ENCODE measurements at regions not wholly inside any gene's neighbourhood (a gene's known extent, or its start where the extent isn't known, plus 50 kb on each side); places are given as distances from the start of the nearest gene placed in this dataset.

GRCh38 chr9:106443520-106443919 lies 419.4 kb upstream of the ZNF462 start:
- H3K4me3 Mint-ChIP-seq, result no peak overlapping the region
- H3K9me3 Mint-ChIP-seq, result peaks cover 17% of the 10 kb centered on the region
- no peak overlapping the region for H3K27ac Mint-ChIP-seq (ENCODE audit: low read depth)
- DNase-seq (ENCODE audit: low spot score in 2 of 2) (no peak), ATAC-seq (replicated peaks; ENCODE audit: extremely low read depth, poor library complexity, severe bottlenecking) (no peak)
- no peaks in the 10 kb centered on the region for H3K4me1 Mint-ChIP-seq
- no peaks in the 10 kb centered on the region for H3K36me3 Mint-ChIP-seq (ENCODE audit: insufficient read depth)
- no peaks in the 10 kb centered on the region for H3K27me3 Mint-ChIP-seq

- no peak for DNase-seq (ENCODE audit: low spot score in 2 of 2)
- H3K36me3 Mint-ChIP-seq (ENCODE audit: insufficient read depth), result no peaks in the 10 kb centered on the region
- no peak overlapping the region for H3K27ac Mint-ChIP-seq (ENCODE audit: low read depth)
- no peaks in the 10 kb centered on the region for H3K27me3 Mint-ChIP-seq
- ATAC-seq (replicated peaks; ENCODE audit: extremely low read depth, poor library complexity, severe bottlenecking), result no peak
- no peaks in the 10 kb centered on the region for H3K4me1 Mint-ChIP-seq
- peaks cover 14% of the 10 kb centered on the region for H3K9me3 Mint-ChIP-seq
- H3K4me3 Mint-ChIP-seq, result no peak overlapping the region
These were observed 417.9 kb upstream of the ZNF462 start for GRCh38 chr9:106445107-106445506.

GRCh38 chr9:106449336-106449927 lies 413.5 kb upstream of the ZNF462 start:
- peaks cover 8% of the 10 kb centered on the region for H3K9me3 Mint-ChIP-seq
- no peaks in the 10 kb centered on the region for H3K27me3 Mint-ChIP-seq
- no peaks in the 10 kb centered on the region for H3K36me3 Mint-ChIP-seq (ENCODE audit: insufficient read depth)
- no peak overlapping the region for H3K27ac Mint-ChIP-seq (ENCODE audit: low read depth)
- no peak overlapping the region for H3K4me3 Mint-ChIP-seq
- DNase-seq (ENCODE audit: low spot score in 2 of 2), result no peak
- ATAC-seq (replicated peaks; ENCODE audit: extremely low read depth, poor library complexity, severe bottlenecking), result no peak
- H3K4me1 Mint-ChIP-seq, result no peaks in the 10 kb centered on the region

- Mint-ChIP-seq H3K27ac (ENCODE audit: low read depth) (no peak overlapping the region), H3K4me3 (no peak overlapping the region), H3K36me3 (ENCODE audit: insufficient read depth) (no peaks in the 10 kb centered on the region), H3K4me1 (no peaks in the 10 kb centered on the region), H3K9me3 (peaks cover 8% of the 10 kb centered on the region), H3K27me3 (no peaks in the 10 kb centered on the region)
- DNase-seq (ENCODE audit: low spot score in 2 of 2) (no peak), ATAC-seq (replicated peaks; ENCODE audit: extremely low read depth, poor library complexity, severe bottlenecking) (no peak)
These were observed 412.4 kb upstream of the ZNF462 start for GRCh38 chr9:106450549-106450948.

GRCh38 chr9:106451223-106451622 lies 411.7 kb upstream of the ZNF462 start:
- Mint-ChIP-seq H3K4me3 (no peak overlapping the region), H3K27me3 (no peaks in the 10 kb centered on the region), H3K36me3 (ENCODE audit: insufficient read depth) (no peaks in the 10 kb centered on the region), H3K27ac (ENCODE audit: low read depth) (no peak overlapping the region), H3K9me3 (peaks cover 8% of the 10 kb centered on the region), H3K4me1 (no peaks in the 10 kb centered on the region)
- DNase-seq (ENCODE audit: low spot score in 2 of 2) (no peak), ATAC-seq (replicated peaks; ENCODE audit: extremely low read depth, poor library complexity, severe bottlenecking) (no peak)

GRCh38 chr9:106456581-106456980 lies 406.4 kb upstream of the ZNF462 start:
- Mint-ChIP-seq H3K27ac (ENCODE audit: low read depth) (no peak overlapping the region), H3K36me3 (ENCODE audit: insufficient read depth) (no peaks in the 10 kb centered on the region), H3K9me3 (peaks cover 9% of the 10 kb centered on the region), H3K27me3 (no peaks in the 10 kb centered on the region), H3K4me1 (no peaks in the 10 kb centered on the region), H3K4me3 (no peak overlapping the region)
- DNase-seq (ENCODE audit: low spot score in 2 of 2), result no peak
- ATAC-seq (replicated peaks; ENCODE audit: extremely low read depth, poor library complexity, severe bottlenecking), result no peak

- ATAC-seq (replicated peaks; ENCODE audit: extremely low read depth, poor library complexity, severe bottlenecking) (no peak), DNase-seq (ENCODE audit: low spot score in 2 of 2) (no peak)
- Mint-ChIP-seq H3K9me3 (peaks cover 18% of the 10 kb centered on the region), H3K36me3 (ENCODE audit: insufficient read depth) (no peaks in the 10 kb centered on the region), H3K4me1 (no peaks in the 10 kb centered on the region), H3K27me3 (no peaks in the 10 kb centered on the region), H3K27ac (ENCODE audit: low read depth) (no peak overlapping the region), H3K4me3 (no peak overlapping the region)
These were observed 395.7 kb upstream of the ZNF462 start for GRCh38 chr9:106467113-106467864.

GRCh38 chr9:106467865-106468164 lies 395.2 kb upstream of the ZNF462 start:
- Mint-ChIP-seq H3K27me3 (no peaks in the 10 kb centered on the region), H3K27ac (ENCODE audit: low read depth) (no peak overlapping the region), H3K4me3 (no peak overlapping the region), H3K4me1 (no peaks in the 10 kb centered on the region), H3K36me3 (ENCODE audit: insufficient read depth) (no peaks in the 10 kb centered on the region), H3K9me3 (peaks cover 18% of the 10 kb centered on the region)
- no peak for DNase-seq (ENCODE audit: low spot score in 2 of 2)
- no peak for ATAC-seq (replicated peaks; ENCODE audit: extremely low read depth, poor library complexity, severe bottlenecking)

GRCh38 chr9:106468431-106468830 lies 394.5 kb upstream of the ZNF462 start:
- no peak overlapping the region for H3K27ac Mint-ChIP-seq (ENCODE audit: low read depth)
- DNase-seq (ENCODE audit: low spot score in 2 of 2) (no peak), ATAC-seq (replicated peaks; ENCODE audit: extremely low read depth, poor library complexity, severe bottlenecking) (no peak)
- H3K36me3 Mint-ChIP-seq (ENCODE audit: insufficient read depth), result no peaks in the 10 kb centered on the region
- H3K4me3 Mint-ChIP-seq, result no peak overlapping the region
- H3K9me3 Mint-ChIP-seq, result peaks cover 18% of the 10 kb centered on the region
- no peaks in the 10 kb centered on the region for H3K4me1 Mint-ChIP-seq
- H3K27me3 Mint-ChIP-seq, result no peaks in the 10 kb centered on the region

- no peak for ATAC-seq (replicated peaks; ENCODE audit: extremely low read depth, poor library complexity, severe bottlenecking)
- peaks cover 7% of the 10 kb centered on the region for H3K9me3 Mint-ChIP-seq
- no peak overlapping the region for H3K27ac Mint-ChIP-seq (ENCODE audit: low read depth)
- no peaks in the 10 kb centered on the region for H3K4me1 Mint-ChIP-seq
- H3K4me3 Mint-ChIP-seq, result no peak overlapping the region
- DNase-seq (ENCODE audit: low spot score in 2 of 2), result no peak
- no peaks in the 10 kb centered on the region for H3K36me3 Mint-ChIP-seq (ENCODE audit: insufficient read depth)
- no peaks in the 10 kb centered on the region for H3K27me3 Mint-ChIP-seq
These were observed 384.7 kb upstream of the ZNF462 start for GRCh38 chr9:106478312-106478711.

GRCh38 chr9:106478727-106479126 lies 384.2 kb upstream of the ZNF462 start:
- Mint-ChIP-seq H3K27me3 (no peaks in the 10 kb centered on the region), H3K4me3 (no peak overlapping the region), H3K4me1 (no peaks in the 10 kb centered on the region), H3K36me3 (ENCODE audit: insufficient read depth) (no peaks in the 10 kb centered on the region), H3K27ac (ENCODE audit: low read depth) (no peak overlapping the region), H3K9me3 (peaks cover 6% of the 10 kb centered on the region)
- ATAC-seq (replicated peaks; ENCODE audit: extremely low read depth, poor library complexity, severe bottlenecking) (no peak), DNase-seq (ENCODE audit: low spot score in 2 of 2) (no peak)

- H3K36me3 Mint-ChIP-seq (ENCODE audit: insufficient read depth), result no peaks in the 10 kb centered on the region
- ATAC-seq (replicated peaks; ENCODE audit: extremely low read depth, poor library complexity, severe bottlenecking) (no peak), DNase-seq (ENCODE audit: low spot score in 2 of 2) (no peak)
- H3K4me3 Mint-ChIP-seq, result no peak overlapping the region
- H3K4me1 Mint-ChIP-seq, result no peaks in the 10 kb centered on the region
- no peak overlapping the region for H3K27ac Mint-ChIP-seq (ENCODE audit: low read depth)
- no peaks in the 10 kb centered on the region for H3K9me3 Mint-ChIP-seq
- H3K27me3 Mint-ChIP-seq, result no peaks in the 10 kb centered on the region
These were observed 383.3 kb upstream of the ZNF462 start for GRCh38 chr9:106479679-106480078.

- Mint-ChIP-seq H3K27ac (ENCODE audit: low read depth) (no peak overlapping the region), H3K4me3 (no peak overlapping the region), H3K9me3 (no peaks in the 10 kb centered on the region), H3K4me1 (no peaks in the 10 kb centered on the region), H3K27me3 (no peaks in the 10 kb centered on the region), H3K36me3 (ENCODE audit: insufficient read depth) (no peaks in the 10 kb centered on the region)
- DNase-seq (ENCODE audit: low spot score in 2 of 2), result no peak
- no peak for ATAC-seq (replicated peaks; ENCODE audit: extremely low read depth, poor library complexity, severe bottlenecking)
These were observed 381.9 kb upstream of the ZNF462 start for GRCh38 chr9:106481013-106481609.
